ENCODE measurements at regions not wholly inside any gene's neighbourhood (a gene's known extent, or its start where the extent isn't known, plus 50 kb on each side); places are given as distances from the start of the nearest gene placed in this dataset.
"Not testable (repeated sequence)": the region's sequence is repeated elsewhere in the genome, so short reads cannot be mapped to it uniquely, and the experiment has no call there.

DNA sequence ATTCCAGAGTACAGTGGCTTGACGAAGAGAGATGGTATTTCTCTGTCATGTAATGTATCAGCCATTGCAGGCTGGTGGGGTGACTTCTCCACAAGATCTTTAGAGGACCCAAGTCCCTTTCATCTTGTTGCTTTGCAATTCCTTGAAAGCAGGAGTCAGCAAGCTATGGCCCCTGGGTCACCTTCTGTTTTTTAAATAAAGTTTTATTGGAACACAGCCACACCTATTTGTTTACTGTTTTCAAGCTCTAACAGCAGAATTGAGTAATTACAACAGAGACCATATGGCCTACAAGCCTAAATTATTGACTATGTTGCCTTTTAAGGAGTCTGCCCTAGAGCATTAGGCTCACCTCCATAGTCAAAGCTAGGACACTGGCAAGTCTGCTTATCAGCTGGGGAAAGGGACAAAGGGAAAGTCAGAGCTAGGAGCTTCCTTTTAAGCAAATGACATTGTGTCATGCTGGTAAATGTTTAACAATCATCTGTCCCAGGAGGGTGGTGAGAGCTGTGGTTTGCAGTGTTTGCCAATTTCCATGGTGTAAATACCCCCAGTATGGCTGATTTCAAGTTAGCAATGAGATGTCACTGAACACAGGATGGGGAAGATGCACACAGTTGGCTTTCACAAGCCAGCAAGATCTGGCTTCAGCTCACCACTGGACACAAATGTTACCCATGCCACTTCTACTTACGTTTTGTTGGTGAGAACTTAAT lies 87.7 kb upstream of the PWP1 start:
- H3K4me3 ChIP-seq (ENCODE audit: control insufficient read depth, low read depth, low read length), result no peak overlapping the region
- no peak for DNase-seq (ENCODE audit: low read depth)
- TF ChIP-seq, protein P1, sequence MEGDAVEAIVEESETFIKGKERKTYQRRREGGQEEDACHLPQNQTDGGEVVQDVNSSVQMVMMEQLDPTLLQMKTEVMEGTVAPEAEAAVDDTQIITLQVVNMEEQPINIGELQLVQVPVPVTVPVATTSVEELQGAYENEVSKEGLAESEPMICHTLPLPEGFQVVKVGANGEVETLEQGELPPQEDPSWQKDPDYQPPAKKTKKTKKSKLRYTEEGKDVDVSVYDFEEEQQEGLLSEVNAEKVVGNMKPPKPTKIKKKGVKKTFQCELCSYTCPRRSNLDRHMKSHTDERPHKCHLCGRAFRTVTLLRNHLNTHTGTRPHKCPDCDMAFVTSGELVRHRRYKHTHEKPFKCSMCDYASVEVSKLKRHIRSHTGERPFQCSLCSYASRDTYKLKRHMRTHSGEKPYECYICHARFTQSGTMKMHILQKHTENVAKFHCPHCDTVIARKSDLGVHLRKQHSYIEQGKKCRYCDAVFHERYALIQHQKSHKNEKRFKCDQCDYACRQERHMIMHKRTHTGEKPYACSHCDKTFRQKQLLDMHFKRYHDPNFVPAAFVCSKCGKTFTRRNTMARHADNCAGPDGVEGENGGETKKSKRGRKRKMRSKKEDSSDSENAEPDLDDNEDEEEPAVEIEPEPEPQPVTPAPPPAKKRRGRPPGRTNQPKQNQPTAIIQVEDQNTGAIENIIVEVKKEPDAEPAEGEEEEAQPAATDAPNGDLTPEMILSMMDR (IDR thresholded peaks at IDR 0.05; ENCODE audit: control insufficient read depth, insufficient read depth, low read depth, low read length, missing control alignments), result no peak

DNA sequence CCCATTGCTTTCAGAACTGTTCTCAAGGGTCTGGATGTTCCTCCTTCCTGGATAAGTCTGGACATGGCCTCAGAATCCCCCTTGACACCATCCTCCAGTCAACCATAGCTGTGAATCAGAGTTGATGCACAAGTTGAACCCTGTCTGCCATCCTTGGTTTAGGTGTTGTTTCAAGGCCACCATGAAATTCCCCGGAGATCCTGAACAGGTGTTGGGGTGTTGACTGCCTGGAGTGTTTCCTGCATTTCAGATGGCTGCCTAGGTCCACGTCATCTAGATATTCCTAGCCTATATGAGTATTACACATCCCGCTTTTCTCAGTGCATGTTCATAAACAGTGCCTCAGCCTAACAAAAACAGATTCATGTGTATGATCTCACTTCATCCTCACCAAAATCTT lies 86.7 kb upstream of the PWP1 start:
- no peak overlapping the region for H3K4me3 ChIP-seq (ENCODE audit: control insufficient read depth, low read depth, low read length)
- DNase-seq (ENCODE audit: low read depth), result no peak
- TF ChIP-seq, protein P1 (IDR thresholded peaks at IDR 0.05; ENCODE audit: control insufficient read depth, insufficient read depth, low read depth, low read length, missing control alignments), result no peak

DNA sequence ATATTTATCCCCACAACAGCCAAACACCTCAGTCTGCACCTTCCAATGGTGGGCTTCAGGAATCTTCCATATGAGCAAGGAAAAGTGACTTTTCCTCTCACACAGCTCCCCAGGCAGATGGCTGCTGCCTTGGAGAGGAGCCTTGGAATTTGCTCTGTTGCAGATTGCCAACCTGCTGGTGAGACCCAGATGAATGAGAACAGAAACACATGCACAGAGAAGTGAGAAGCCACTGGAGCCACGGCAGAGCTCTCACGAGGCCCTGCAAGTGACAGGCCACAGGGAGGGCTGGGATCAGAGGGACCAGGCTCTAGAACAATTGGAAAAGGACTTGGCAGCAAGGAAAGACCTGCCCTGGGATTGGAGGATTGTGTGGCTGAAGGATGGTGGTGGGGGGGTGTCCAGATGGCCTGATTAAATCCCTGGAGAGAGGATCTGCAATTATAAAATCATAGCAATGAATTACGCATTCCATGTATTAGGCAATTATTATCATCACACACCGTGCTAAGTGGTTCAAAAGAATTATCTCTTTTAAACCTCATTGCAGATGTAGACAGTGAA lies 84.9 kb upstream of the PWP1 start:
- no peak overlapping the region for H3K4me3 ChIP-seq (ENCODE audit: control insufficient read depth, low read depth, low read length)
- no peak for DNase-seq (ENCODE audit: low read depth)
- TF ChIP-seq, protein P1 (IDR thresholded peaks at IDR 0.05; ENCODE audit: control insufficient read depth, insufficient read depth, low read depth, low read length, missing control alignments), result no peak

DNA sequence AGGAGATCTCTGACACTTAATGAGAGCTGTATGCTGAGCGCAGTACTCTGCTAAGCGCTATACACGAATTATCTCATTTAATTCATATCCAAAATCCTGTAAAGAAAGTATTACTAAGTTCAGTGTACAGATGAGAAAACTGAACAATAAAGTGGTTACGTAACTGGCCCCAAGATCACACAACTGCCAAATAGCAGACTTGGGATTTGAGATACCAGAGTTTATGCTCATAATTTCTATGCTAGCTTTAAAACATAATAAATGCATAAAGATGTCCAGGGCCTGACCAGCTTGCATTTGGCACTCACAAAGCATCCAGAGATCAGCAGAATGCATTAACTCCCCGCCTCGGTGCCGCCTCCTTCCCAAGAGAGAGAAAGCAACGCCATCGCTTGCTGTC lies 83.2 kb upstream of the PWP1 start:
- no peak overlapping the region for H3K4me3 ChIP-seq (ENCODE audit: control insufficient read depth, low read depth, low read length)
- TF ChIP-seq, protein P1 (IDR thresholded peaks at IDR 0.05; ENCODE audit: control insufficient read depth, insufficient read depth, low read depth, low read length, missing control alignments), result no peak

DNA sequence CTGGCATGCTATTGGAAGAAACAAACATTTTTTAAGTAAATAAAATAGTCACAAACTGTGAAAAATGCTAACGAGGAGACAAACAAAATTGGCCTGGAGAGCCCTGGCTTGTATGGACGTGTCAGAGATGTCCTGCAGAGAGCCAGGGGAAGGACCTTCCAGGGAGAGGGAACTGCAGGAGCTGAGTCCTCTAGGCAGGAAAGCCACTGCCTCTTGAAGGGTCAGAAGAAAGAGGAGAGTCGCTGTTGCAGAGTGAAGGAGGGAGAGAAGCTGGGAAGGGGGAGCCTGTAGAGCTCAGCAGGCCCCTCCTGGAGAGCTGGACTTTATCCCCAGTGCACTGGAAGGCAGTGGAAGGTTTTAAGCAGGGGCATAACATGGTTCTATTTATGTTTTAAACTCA lies 80.3 kb upstream of the PWP1 start:
- DNase-seq (ENCODE audit: low read depth), result no peak
- TF ChIP-seq, protein P1 (IDR thresholded peaks at IDR 0.05; ENCODE audit: control insufficient read depth, insufficient read depth, low read depth, low read length, missing control alignments), result no peak
- H3K4me3 ChIP-seq (ENCODE audit: control insufficient read depth, low read depth, low read length), result no peak overlapping the region

More for the DNA sequence above, 83.2 kb upstream of the PWP1 start:
- DNase-seq (ENCODE audit: low read depth), result no peak

DNA sequence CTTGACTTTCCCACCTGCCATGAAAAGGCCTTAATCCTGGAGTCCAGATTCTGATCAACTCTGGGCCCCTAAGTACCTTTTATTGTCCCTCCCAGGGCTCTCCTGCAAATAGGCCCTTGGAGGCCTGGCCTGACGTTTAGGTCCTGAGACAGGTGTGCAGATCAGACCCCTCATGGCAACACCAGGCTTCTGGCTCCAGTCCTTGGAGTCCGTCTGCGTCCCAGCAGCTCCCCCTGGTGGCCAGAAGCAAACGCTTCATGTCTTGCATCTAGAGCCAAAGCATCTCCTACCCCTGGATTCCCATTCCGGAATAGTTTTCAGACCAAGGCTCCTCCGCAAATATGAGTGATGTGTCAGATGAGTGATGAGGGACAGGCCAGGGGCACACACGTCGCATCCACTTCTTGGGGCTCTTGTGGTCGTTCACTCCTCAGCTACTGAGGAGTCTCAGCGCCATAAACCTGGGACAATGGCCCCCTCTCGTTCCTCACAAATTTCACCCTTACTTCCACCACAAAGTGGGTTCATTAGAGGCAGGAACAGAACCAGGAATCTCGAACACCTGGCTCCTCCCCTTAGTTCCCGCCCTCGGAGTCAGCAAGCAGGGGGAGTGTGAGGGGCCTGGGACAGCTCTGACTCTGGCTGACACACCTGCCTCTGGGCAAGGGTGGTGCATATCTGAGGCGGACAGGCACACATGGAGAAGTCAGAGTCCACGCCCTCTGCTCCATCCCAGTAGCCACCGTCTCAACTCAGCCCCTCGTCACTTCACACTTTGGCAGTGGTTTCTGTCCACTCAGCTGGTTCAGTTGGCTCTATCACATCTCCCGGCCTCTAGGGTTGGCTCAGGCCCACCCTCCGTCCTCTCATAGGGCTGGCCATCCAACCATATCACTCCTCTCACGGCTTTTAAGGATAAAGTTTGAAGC lies 77.9 kb upstream of the PWP1 start:
- peak; percentile 20 for DNase-seq (ENCODE audit: low read depth)
- no peak overlapping the region for H3K4me3 ChIP-seq (ENCODE audit: control insufficient read depth, low read depth, low read length)
- TF ChIP-seq, protein P1 (IDR thresholded peaks at IDR 0.05; ENCODE audit: control insufficient read depth, insufficient read depth, low read depth, low read length, missing control alignments), result peak; percentile 94

DNA sequence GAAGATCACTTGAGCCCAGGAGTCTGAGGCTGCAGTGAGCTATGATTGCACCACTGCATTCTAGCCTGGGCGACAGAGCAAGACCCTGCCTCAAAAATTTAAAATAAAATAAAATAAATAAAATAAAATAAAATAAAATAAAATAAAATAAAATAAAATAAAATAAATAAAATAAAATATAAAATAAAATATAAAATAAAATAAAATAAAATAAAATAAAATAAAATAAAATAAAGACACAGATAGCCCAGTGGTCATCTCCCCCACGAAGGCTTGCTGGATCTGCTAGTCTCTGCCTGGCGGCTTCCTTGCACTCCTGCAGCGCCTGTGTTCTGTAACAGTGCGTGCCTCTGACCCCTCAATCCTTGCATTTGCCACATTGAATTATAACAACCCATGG lies 76.8 kb upstream of the PWP1 start:
- DNase-seq (ENCODE audit: low read depth); H3K4me3 ChIP-seq (ENCODE audit: control insufficient read depth, low read depth, low read length): not testable (repeated sequence)

All from AG09309 (cell line).